ENCODE measurements at regions not wholly inside any gene's neighbourhood (a gene's known extent, or its start where the extent isn't known, plus 50 kb on each side); places are given as distances from the start of the nearest gene placed in this dataset.
"Not testable (repeated sequence)": the region's sequence is repeated elsewhere in the genome, so short reads cannot be mapped to it uniquely, and the experiment has no call there.

GRCh38 chr12:67716817-67717216 is 68.3 kb downstream of the DYRK2 start:
- no peak for DNase-seq

DNA sequence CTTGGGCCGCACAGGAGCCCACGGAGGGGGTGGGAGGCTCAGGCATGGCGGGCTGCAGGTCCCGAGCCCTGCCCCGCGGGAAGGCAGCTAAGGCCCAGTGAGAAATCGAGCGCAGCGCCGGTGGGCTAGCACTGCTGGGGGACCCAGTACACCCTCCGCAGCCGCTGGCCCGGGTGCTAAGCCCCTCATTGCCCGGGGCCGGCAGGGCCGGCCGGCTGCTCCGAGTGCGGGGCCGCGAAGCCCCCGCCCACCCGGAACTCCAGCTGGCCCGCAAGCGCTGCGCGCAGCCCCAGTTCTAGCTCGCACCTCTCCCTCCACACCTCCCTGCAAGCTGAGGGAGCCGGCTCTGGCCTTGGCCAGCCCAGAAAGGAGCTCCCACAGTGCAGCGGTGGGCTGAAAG is 70.8 kb downstream of the DYRK2 start:
- not testable (repeated sequence) for DNase-seq

GRCh38 chr12:67720351-67720856 is 71.9 kb downstream of the DYRK2 start:
- DNase-seq = no peak

DNA sequence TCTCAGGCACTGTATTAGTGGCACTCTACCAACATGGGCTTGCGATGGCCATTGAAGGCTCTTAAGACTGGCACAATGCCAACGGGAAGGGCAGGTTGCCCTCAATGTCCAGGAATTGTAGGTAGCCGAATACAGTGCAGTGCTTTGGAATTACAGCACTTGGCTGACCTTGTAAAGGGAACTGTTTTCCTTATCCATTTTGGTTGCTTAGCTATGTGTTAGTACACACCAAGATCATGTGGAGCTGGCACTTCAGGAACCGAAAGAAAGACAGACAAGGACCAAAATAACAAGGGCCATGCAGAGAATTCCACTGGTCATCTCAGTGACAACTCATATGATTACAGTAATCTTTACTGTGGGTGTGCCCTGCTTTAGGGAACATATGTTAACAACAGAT is 72.7 kb downstream of the DYRK2 start:
- no peak for DNase-seq

DNA sequence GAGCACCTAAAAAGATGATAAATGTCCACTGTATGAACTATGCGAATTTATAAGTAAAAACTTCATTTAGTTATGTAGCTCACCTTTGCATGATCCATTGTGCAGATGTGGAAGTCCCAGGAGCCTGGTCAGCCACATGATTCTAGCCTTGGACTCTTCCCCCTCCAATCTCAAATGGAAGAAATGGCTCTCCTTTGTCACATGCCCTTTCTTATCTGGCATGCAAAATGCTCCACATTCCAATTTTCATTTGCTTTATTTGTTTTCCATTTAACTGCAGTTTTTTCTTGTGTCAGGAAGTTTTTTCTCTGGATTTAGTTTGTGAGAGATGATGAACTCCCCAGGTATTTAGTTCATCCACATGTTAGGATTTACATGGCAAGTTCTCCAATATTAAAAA is 73.8 kb downstream of the DYRK2 start:
- no peak for DNase-seq

GRCh38 chr12:67726868-67727267 is 78.3 kb downstream of the DYRK2 start:
- DNase-seq = no peak

DNA sequence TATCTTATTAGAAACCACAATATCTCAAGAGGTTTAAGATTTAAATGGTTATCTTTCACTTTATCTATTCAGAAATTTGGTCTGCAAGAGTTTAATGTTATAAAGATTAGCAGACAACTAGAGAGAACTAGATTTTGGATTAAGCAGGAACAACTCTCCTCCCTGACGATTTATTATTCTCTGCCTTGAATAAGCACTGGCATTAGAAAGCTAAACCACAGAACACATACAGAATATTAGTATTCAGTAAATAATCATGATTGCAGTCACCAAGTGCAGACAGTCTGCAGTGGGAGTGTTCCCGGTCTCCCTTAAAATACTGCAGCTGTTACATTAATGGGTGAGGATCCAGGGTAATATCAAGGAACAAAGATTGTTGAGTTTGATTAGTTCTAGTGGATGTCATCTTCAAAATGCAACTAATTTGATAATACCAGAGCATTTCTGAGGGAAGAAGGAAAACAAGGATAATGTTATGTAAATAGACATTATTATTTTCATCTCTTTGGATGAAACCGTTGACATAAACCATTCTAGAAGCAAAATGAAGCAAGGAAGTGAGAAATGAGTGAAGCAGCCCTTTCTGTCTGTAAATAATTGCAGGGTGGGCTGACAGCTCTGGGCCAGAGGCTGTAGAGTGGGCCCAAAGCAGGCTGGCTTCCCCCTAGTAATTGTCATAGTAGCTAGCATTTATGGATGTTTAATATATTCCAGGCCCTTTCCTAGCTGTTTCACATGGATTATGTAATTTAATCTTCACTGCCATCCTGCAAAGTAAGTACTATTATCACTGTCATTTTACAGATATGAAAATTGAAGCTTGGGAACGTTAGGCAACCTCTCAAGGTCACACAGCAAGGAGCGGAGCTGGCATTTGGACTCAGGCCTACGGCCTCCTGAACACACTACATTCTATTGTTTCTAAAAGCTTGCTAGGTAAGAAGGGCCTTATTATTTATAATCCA is 79.4 kb downstream of the DYRK2 start:
- DNase-seq = no peak

- no peak for DNase-seq
These were observed 84.3 kb downstream of the DYRK2 start for GRCh38 chr12:67732857-67733256.

GRCh38 chr12:67735868-67736267 is 87.3 kb downstream of the DYRK2 start:
- no peak for DNase-seq

DNA sequence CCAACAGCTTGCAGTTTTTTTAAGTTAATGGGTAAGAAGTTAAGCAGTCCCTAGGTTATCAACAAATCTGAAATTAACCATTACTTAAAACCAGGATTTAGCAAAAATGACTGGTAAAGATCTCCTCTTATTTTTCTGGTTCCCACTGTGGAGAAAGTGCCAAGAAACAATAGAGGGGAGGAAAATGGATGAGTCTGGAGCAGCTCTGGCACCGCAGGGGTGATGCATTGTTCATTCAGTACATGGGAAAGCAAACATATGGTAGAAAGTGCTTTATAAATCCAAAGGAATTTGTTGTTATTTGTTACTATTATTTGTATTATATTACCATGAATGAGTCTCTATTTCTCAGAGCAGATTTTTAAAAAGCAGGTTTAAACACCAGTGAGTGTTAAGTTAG is 92.2 kb downstream of the DYRK2 start:
- DNase-seq = no peak

DNA sequence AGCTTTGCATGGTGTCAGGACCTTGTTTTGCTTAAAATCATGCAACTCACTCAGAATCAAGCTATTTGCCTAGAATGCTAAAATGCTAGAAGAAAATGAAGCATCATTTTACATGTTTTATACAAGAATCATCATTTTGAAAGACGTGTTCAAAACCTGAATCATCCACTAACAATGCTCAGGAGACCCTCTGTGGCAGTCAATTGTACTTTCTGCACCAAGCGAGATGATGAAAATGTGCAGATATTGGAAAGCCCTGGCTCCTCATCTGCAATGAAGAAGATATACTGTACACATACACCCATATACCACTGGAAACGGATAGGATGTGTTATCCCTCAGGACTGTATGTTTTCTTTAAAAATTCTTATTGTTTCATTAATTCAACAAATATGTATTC is 92.7 kb downstream of the DYRK2 start:
- DNase-seq = no peak

- DNase-seq = no peak
These were observed 93.9 kb downstream of the DYRK2 start for GRCh38 chr12:67742461-67742860.

- DNase-seq = no peak
These were observed 99.6 kb downstream of the DYRK2 start for GRCh38 chr12:67747869-67748742.

- no peak for DNase-seq
These were observed 100.1 kb downstream of the DYRK2 start for GRCh38 chr12:67748743-67749040.

GRCh38 chr12:67750513-67751183 is 102.1 kb downstream of the DYRK2 start:
- DNase-seq = no peak

GRCh38 chr12:67751381-67751928 is 102.9 kb downstream of the DYRK2 start:
- no peak for DNase-seq

DNA sequence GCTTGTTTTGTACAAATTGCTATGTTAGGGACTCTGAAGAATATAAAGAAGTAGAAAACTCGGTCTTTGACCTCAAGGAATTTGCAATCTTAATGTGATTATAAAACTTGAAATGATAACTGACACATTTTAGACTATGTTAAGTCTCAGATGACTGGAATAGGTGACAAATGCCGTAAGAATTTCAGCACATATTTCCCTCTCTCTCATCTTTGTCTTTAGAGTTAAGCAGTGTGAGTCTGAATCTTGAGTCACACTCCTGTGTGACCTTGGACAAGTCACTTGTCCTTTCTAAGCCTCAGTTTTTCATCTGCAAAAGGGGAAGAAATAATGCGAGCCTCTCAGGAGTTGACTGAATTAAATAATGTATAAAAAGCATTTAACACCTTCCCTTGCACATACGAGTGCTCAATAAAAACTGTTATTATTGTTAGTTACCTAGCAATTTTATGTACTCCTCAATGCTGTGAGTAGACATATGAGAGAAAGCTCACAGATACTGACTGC is 103.7 kb downstream of the DYRK2 start:
- DNase-seq = no peak

GRCh38 chr12:67754933-67755697 is 106.6 kb downstream of the DYRK2 start:
- DNase-seq = no peak

DNA sequence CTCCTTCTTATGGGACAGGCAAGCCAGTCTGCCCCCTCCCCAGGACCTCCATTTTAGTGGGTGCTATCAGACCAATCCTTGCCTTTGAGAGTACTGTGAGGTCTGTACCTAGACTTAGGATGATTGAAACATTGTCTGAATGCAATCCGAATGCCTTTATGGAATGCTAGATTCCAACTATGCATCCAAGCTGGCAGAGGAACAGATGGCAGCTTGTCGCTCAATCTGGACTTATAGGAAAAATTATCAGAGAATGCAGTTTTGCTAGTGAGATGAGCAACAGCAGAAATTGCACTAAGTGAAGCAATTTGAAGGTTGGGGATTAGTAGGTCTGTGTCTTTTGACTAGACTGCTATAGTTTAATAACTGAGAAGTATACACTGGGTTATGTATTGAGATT is 109.1 kb downstream of the DYRK2 start:
- DNase-seq = no peak

DNA sequence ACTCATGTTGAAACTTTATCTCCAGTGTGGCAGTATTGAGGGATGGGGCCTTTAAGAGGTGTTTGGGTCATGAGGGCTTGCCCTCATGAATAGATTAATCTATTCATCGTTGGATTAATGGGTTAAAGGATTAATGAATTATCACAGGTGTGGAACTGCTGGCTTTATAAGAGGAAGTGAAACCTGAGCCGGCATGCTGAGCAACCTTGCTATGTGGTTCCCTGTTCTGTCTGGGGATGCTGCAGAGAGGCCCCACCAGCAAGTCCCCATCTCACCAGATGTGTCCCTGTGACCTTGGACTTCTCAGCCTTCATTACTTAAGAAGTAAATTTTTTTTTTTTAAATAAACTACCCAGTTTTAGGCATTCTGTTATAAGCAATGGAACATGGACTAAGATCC is 109.6 kb downstream of the DYRK2 start:
- no peak for DNase-seq

DNA sequence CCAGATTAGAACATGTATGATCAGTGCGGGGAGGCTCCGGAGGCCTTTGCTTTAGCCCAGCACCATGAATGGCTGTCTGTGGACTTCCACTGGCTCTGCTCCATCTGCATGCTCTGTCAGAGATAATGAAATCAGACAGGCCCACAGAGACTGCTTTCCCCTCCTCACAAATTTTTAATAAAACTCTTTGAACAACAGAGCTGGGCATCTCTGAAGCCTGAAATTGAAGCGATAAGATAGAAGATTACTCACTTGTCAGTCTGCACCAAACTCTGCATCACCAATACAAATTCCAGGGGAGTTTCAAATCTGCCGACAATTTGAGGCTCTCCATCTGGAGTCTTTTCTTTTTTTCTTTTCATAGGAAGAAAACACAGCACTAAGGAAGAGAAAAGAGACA is 110.0 kb downstream of the DYRK2 start:
- no peak for DNase-seq

GRCh38 chr12:67759829-67760228 is 111.3 kb downstream of the DYRK2 start:
- DNase-seq = no peak
